HG02571 (cell line): ENCODE measurements at regions not wholly inside any gene's neighbourhood (a gene's known extent, or its start where the extent isn't known, plus 50 kb on each side); places are given as distances from the start of the nearest gene placed in this dataset.

Source experiments
- ATAC-seq: cut with Tn5 transposase; IDR thresholded peaks from one replicate; pipeline ENCODE4 v1.9.1; 2021; ENCODE audit warnings: mild to moderate bottlenecking, moderate library complexity; ENCODE audit not compliant: unreplicated experiment

- ATAC-seq = no peak
These were observed 679.3 kb downstream of the FAT4 start for GRCh38 chr4:125994024-125994423.

GRCh38 chr4:125994430-125994829, 679.7 kb downstream of the FAT4 start:
- no peak for ATAC-seq

- no peak for ATAC-seq
These were observed 690.2 kb downstream of the FAT4 start for GRCh38 chr4:126004941-126005340.

GRCh38 chr4:126007142-126007541, 692.4 kb downstream of the FAT4 start:
- ATAC-seq = no peak

GRCh38 chr4:126012691-126013290, 698.0 kb downstream of the FAT4 start:
- ATAC-seq = no peak

- ATAC-seq = no peak
These were observed 703.5 kb downstream of the FAT4 start for GRCh38 chr4:126018274-126018673.

- no peak for ATAC-seq
These were observed 709.1 kb downstream of the FAT4 start for GRCh38 chr4:126023896-126024295.

- no peak for ATAC-seq
These were observed 712.8 kb downstream of the FAT4 start for GRCh38 chr4:126027601-126028000.

GRCh38 chr4:126028876-126029275, 714.1 kb downstream of the FAT4 start:
- no peak for ATAC-seq

- no peak for ATAC-seq
These were observed 722.5 kb downstream of the FAT4 start for GRCh38 chr4:126037231-126037630.

GRCh38 chr4:126038502-126039144, 723.9 kb downstream of the FAT4 start:
- ATAC-seq = no peak

- no peak for ATAC-seq
These were observed 731.4 kb downstream of the FAT4 start for GRCh38 chr4:126046081-126046614.

- no peak for ATAC-seq
These were observed 732.4 kb downstream of the FAT4 start for GRCh38 chr4:126047114-126047513.

- ATAC-seq = no peak
These were observed 737.1 kb downstream of the FAT4 start for GRCh38 chr4:126051689-126052424.

GRCh38 chr4:126056116-126056650, 741.4 kb downstream of the FAT4 start:
- no peak for ATAC-seq

- ATAC-seq = no peak
These were observed 742.6 kb downstream of the FAT4 start for GRCh38 chr4:126057371-126057770.

- ATAC-seq = no peak
These were observed 743.8 kb downstream of the FAT4 start for GRCh38 chr4:126058596-126058995.

GRCh38 chr4:126061655-126062054, 746.9 kb downstream of the FAT4 start:
- no peak for ATAC-seq

GRCh38 chr4:126065016-126065415, 750.3 kb downstream of the FAT4 start:
- ATAC-seq = no peak

GRCh38 chr4:126071346-126072333, 756.9 kb downstream of the FAT4 start:
- ATAC-seq = no peak
